H1 (cell line): ENCODE measurements at regions not wholly inside any gene's neighbourhood (a gene's known extent, or its start where the extent isn't known, plus 50 kb on each side); places are given as distances from the start of the nearest gene placed in this dataset.

Experiments used
- CTCF ChIA-PET: fragments of 300-600 bp; sonication (Branson Sonifier 250); formaldehyde crosslinking; loops from one replicate; lab custom pipeline; 2021; ENCODE audit not compliant: partially characterized antibody; lab: Charles Lee
- POLR2A ChIA-PET: fragments of 300-600 bp; sonication (Branson Sonifier 250); formaldehyde crosslinking; loops from one replicate; lab custom pipeline; 2021; ENCODE audit warnings: inconsistent platforms; ENCODE audit not compliant: partially characterized antibody; lab: Charles Lee
- DNase-seq, 2 experiments: peaks; one replicate each; pipeline versions ENCODE4 v3.0.0 to v3.0.0-alpha.2; 2010 to 2022; ENCODE audit warnings: low spot score in 2 of 2, low read depth in 1 of 2, mixed read lengths in 1 of 2
- FAIRE-seq: peaks from 2 replicates; lab custom pipeline; 2011; peaks lifted over from hg19 to GRCh38; lab: Jason Lieb, UNC
- H2AFZ ChIP-seq: 2 replicates; pipeline ENCODE4 v1.8.1; 2012; ENCODE audit warnings: low read length, inconsistent platforms
- H2AK5ac ChIP-seq: 2 replicates; pipeline ENCODE4 v1.6.1; 2013; ENCODE audit warnings: low read depth, low read length
- H2BK120ac ChIP-seq: replicated peaks from 2 replicates; pipeline ENCODE3; 2013; ENCODE audit warnings: low read depth, low read length, inconsistent platforms
- H2BK12ac ChIP-seq: 2 replicates; pipeline ENCODE4 v1.6.1; 2013; ENCODE audit warnings: low read depth, low read length
- H2BK15ac ChIP-seq: 2 replicates; pipeline ENCODE4 v1.6.1; 2013; ENCODE audit warnings: low read length
- H2BK20ac ChIP-seq: 2 replicates; pipeline ENCODE4 v1.6.1; 2013; ENCODE audit warnings: low read length
- H2BK5ac ChIP-seq: 2 replicates; pipeline ENCODE4 v1.6.1; 2013; ENCODE audit warnings: low read depth, low read length
- H3K14ac ChIP-seq: 2 replicates; pipeline ENCODE4 v1.6.1; 2013; ENCODE audit warnings: inconsistent platforms; ENCODE audit not compliant: insufficient read length
- H3K18ac ChIP-seq: 2 replicates; pipeline ENCODE4 v1.6.1; 2013; ENCODE audit warnings: low read length; ENCODE audit errors: extremely low read depth
- H3K23ac ChIP-seq: 2 replicates; pipeline ENCODE4 v1.6.1; 2013; ENCODE audit warnings: inconsistent platforms; ENCODE audit not compliant: insufficient read length
- H3K23me2 ChIP-seq: 2 replicates; pipeline ENCODE4 v1.6.1; 2013; ENCODE audit warnings: low read depth, low read length
- H3K27ac ChIP-seq: 2 replicates; pipeline ENCODE4 v1.6.1; 2011; ENCODE audit warnings: low read depth, low read length, inconsistent platforms
- H3K27me3 ChIP-seq, 4 experiments: replicated peaks in 1 of 4; 1 replicate in 1 of 4; 2 replicates in 3 of 4; pipeline versions ENCODE4 v1.6.1 to v1.8.1; 2011 to 2013; ENCODE audit warnings: low read length in 3 of 4, mild to moderate bottlenecking in 3 of 4, inconsistent platforms in 2 of 4, mixed read lengths in 2 of 4, moderate library complexity in 1 of 4; ENCODE audit not compliant: control insufficient read depth in 3 of 4, insufficient read depth in 3 of 4; ENCODE audit errors: extremely low read depth in 1 of 4
- H3K36me3 ChIP-seq, 4 experiments: 2 replicates each; pipeline versions ENCODE4 v1.6.1 to v1.8.1; 2011 to 2013; ENCODE audit warnings: mild to moderate bottlenecking in 4 of 4, low read length in 3 of 4, moderate library complexity in 2 of 4, control low read depth in 1 of 4, inconsistent platforms in 1 of 4; ENCODE audit not compliant: insufficient read depth in 4 of 4, control insufficient read depth in 2 of 4
- H3K4ac ChIP-seq: replicated peaks from 2 replicates; pipeline ENCODE3; 2013; ENCODE audit warnings: low read length, low read depth, mixed read lengths, inconsistent platforms; ENCODE audit not compliant: insufficient read length
- H3K4me1 ChIP-seq, 4 experiments: replicated peaks in 1 of 4; 1 replicate in 1 of 4; 2 replicates in 3 of 4; pipeline versions ENCODE4 v1.6.1 to v1.8.1; 2011 to 2013; ENCODE audit warnings: low read length in 3 of 4, inconsistent platforms in 2 of 4, mixed read lengths in 1 of 4; ENCODE audit not compliant: insufficient read depth in 4 of 4, control insufficient read depth in 3 of 4
- H3K4me2 ChIP-seq, 2 experiments: 2 replicates each; pipeline versions ENCODE4 v1.6.1 to v1.8.1; 2011 to 2013; ENCODE audit warnings: low read depth in 2 of 2, low read length in 2 of 2, control low read depth in 1 of 2, inconsistent platforms in 1 of 2, mild to moderate bottlenecking in 1 of 2; ENCODE audit not compliant: insufficient read depth in 1 of 2
- H3K4me3 ChIP-seq, 4 experiments: fragments of 200-600, 300-600 bp in 1 of 4; sonication (generic), shearing (Covaris generic), sonication (Bioruptor Twin) in 1 of 4; 2 replicates each; pipeline versions ENCODE4 v1.5.1 to v1.8.1; 2011 to 2016; ENCODE audit warnings: low read length in 4 of 4, low read depth in 3 of 4, control low read depth in 2 of 4, inconsistent platforms in 2 of 4, mild to moderate bottlenecking in 2 of 4, mixed read lengths in 1 of 4, moderate library complexity in 1 of 4; ENCODE audit not compliant: insufficient read depth in 2 of 4; ENCODE audit errors: extremely low read depth in 1 of 4
- H3K56ac ChIP-seq: replicated peaks from 2 replicates; pipeline ENCODE3; 2013; ENCODE audit warnings: low read depth, mild to moderate bottlenecking, mixed read lengths, low read length, inconsistent platforms; ENCODE audit not compliant: insufficient read length
- H3K79me1 ChIP-seq: 2 replicates; pipeline ENCODE4 v1.6.1; 2013; ENCODE audit warnings: low read depth, low read length, control low read depth
- H3K79me2 ChIP-seq, 2 experiments: 2 replicates each; pipeline versions ENCODE4 v1.6.1 to v1.8.1; 2012 to 2013; ENCODE audit warnings: low read length in 2 of 2, mild to moderate bottlenecking in 2 of 2, inconsistent platforms in 1 of 2; ENCODE audit not compliant: insufficient read depth in 2 of 2, control insufficient read depth in 1 of 2
- H3K9ac ChIP-seq, 4 experiments: replicated peaks in 1 of 4; 1 replicate in 1 of 4; 2 replicates in 3 of 4; pipeline versions ENCODE4 v1.6.1 to v1.8.1; 2011 to 2013; ENCODE audit warnings: low read depth in 3 of 4, low read length in 3 of 4, control low read depth in 2 of 4, mild to moderate bottlenecking in 2 of 4, moderate library complexity in 2 of 4, inconsistent platforms in 1 of 4; ENCODE audit errors: extremely low read depth in 1 of 4
- H3K9me3 ChIP-seq, 2 experiments: 2 replicates each; pipeline versions ENCODE4 v1.6.1 to v1.8.1; 2012 to 2013; ENCODE audit warnings: mild to moderate bottlenecking in 2 of 2, moderate library complexity in 2 of 2, control low read depth in 1 of 2, inconsistent platforms in 1 of 2, low read depth in 1 of 2, low read length in 1 of 2, mixed read lengths in 1 of 2; ENCODE audit not compliant: insufficient read depth in 2 of 2
- H4K20me1 ChIP-seq, 2 experiments: replicated peaks in 1 of 2; 2 replicates each; pipeline versions ENCODE3 to v1.8.1; 2011 to 2013; ENCODE audit warnings: inconsistent platforms in 2 of 2, low read length in 2 of 2, mild to moderate bottlenecking in 1 of 2; ENCODE audit not compliant: insufficient read depth in 2 of 2, control insufficient read depth in 1 of 2
- H4K5ac ChIP-seq: 2 replicates; pipeline ENCODE4 v1.6.1; 2013; ENCODE audit warnings: low read length, low read depth, mixed read lengths, inconsistent platforms; ENCODE audit not compliant: insufficient read length
- H4K8ac ChIP-seq: 2 replicates; pipeline ENCODE4 v1.8.0; 2013; ENCODE audit warnings: mild to moderate bottlenecking, moderate library complexity, low read length, inconsistent platforms; ENCODE audit not compliant: insufficient read depth; ENCODE audit errors: extremely low read depth
- H4K91ac ChIP-seq: replicated peaks from 2 replicates; pipeline ENCODE3; 2013; ENCODE audit warnings: low read length, mixed read lengths, inconsistent platforms; ENCODE audit not compliant: insufficient read length
- CHD1 ChIP-seq: IDR thresholded peaks from 2 replicates; pipeline ENCODE4 v1.6.1; 2012; ENCODE audit warnings: low read depth, low read length, improper control_type of control experiment
- WGBS, 2 experiments: shearing (Covaris generic) in 1 of 2; methylation state at CpG; one replicate each; pipeline versions ENCODE4 v1.1.6 to v1.1.7; 2013 to 2015; ENCODE audit warnings: low lambda C conversion rate in 2 of 2, mixed read lengths in 2 of 2, inconsistent platforms in 1 of 2, low coverage in 1 of 2, missing lambda C conversion rate in 1 of 2; ENCODE audit not compliant: insufficient replicate concordance in 2 of 2, insufficient coverage in 1 of 2, insufficient read length in 1 of 2; ENCODE audit errors: extremely low coverage in 1 of 2, missing lambda C conversion rate in 1 of 2; 5-methylcytosine and 5-hydroxymethylcytosine counted together

- 96% methylated on average over 3 of the region's 3 CpGs; no CpG with 5 or more reads in 1 of the 2 experiments for WGBS, 2 experiments
- Histone ChIP-seq H4K20me1 (no peaks in the 10 kb centered on the region), H2BK20ac (no peak overlapping the region), H2BK12ac (no peak overlapping the region), H3K36me3 (no peaks in the 10 kb centered on the region), H4K8ac (no peak overlapping the region), H3K14ac (no peak overlapping the region), H3K79me2 (no peaks in the 10 kb centered on the region), H2BK15ac (no peak overlapping the region), H3K9me3 (no peaks in the 10 kb centered on the region; a peak in 1 of 4 replicates), H3K4me2 (no peak overlapping the region), H3K79me1 (no peaks in the 10 kb centered on the region), H3K4me1 (peaks cover 0 to 3% (median 0%) of the 10 kb centered on the region in 4 experiments; a peak in 1 of 7 replicates), H4K91ac (no peak overlapping the region), H3K4ac (no peak overlapping the region), H3K23ac (no peak overlapping the region), H2AK5ac (no peak overlapping the region), H3K27ac (no peak overlapping the region), H2BK5ac (no peak overlapping the region), H3K4me3 (no peak overlapping the region), H4K5ac (no peak overlapping the region)
- ChIA-PET POLR2A (interaction anchor here (0.9 kb wide), 1 partner anchor 8 kb away, joined by 3 read pairs; no protein-coding TSS in a partner anchor), CTCF (interaction anchor here (1.1 to 1.5 kb wide), 2 partner anchors 77 to 154 kb away, joined by 3 to 4 read pairs; no protein-coding TSS in a partner anchor)
- DNase-seq: no peak
- FAIRE-seq: no peak
- no peak for TF ChIP-seq CHD1
- TF ChIP-seq, all 59 proteins: peak for 0
- H2AFZ ChIP-seq: no peak overlapping the region
- H3K23me2 ChIP-seq: no peaks in the 10 kb centered on the region
- no peak overlapping the region for H3K56ac ChIP-seq
- no peak overlapping the region for H3K9ac ChIP-seq
- H3K18ac ChIP-seq: no peak overlapping the region
- no peaks in the 10 kb centered on the region for H3K27me3 ChIP-seq
- no peak overlapping the region for H2BK120ac ChIP-seq
These were observed 586.0 kb upstream of the BRINP1 start for GRCh38 chr9:119955276-119955675.
